IMR-90 (cell line): ENCODE measurements at regions not wholly inside any gene's neighbourhood (a gene's known extent, or its start where the extent isn't known, plus 50 kb on each side); places are given as distances from the start of the nearest gene placed in this dataset.

ENCODE experiments used
- ATAC-seq: fragments of 200-7000 bp; cut with Tn5 transposase; 2 replicates; pipeline ENCODE4 v1.9.1; 2020; ENCODE audit warnings: low read depth, mild to moderate bottlenecking, moderate library complexity
- BruUV-seq: library from RNA; stranded (reverse); fragments of 400-500 nt; replicated peaks from 2 replicates; lab custom pipeline; 2021; lab: Mats Ljungman, UMichigan
- CTCF ChIA-PET: fragments of 300-600 bp; formaldehyde crosslinking; extraction: SDS; loops from one replicate; lab custom pipeline; 2021; ENCODE audit warnings: antibody characterized with exemption; lab: Yijun Ruan, JAX
- POLR2A ChIA-PET: fragments of 300-600 bp; sonication (Branson Sonifier 250); formaldehyde crosslinking; loops from one replicate; lab custom pipeline; 2022; ENCODE audit warnings: antibody characterized with exemption; ENCODE audit not compliant: unreplicated experiment; lab: Charles Lee
- DNase-seq: peaks from one replicate; pipeline ENCODE4 v3.0.0; 2013
- H2AFZ ChIP-seq: replicated peaks from 2 replicates; pipeline ENCODE3; 2013; ENCODE audit warnings: low read length, mild to moderate bottlenecking; ENCODE audit not compliant: poor library complexity
- H2AK5ac ChIP-seq: 2 replicates; pipeline ENCODE4 v1.6.1; 2013; ENCODE audit warnings: low read depth, low read length, inconsistent platforms
- H2AK9ac ChIP-seq: replicated peaks from 2 replicates; pipeline ENCODE3; 2013; ENCODE audit warnings: mild to moderate bottlenecking, low read depth, low read length, moderate library complexity; ENCODE audit not compliant: poor library complexity
- H2BK120ac ChIP-seq: 2 replicates; pipeline ENCODE4 v1.6.1; 2013; ENCODE audit warnings: low read depth, low read length, inconsistent platforms
- H2BK15ac ChIP-seq: 3 replicates; pipeline ENCODE4 v1.6.1; 2013; ENCODE audit warnings: low read depth, low read length, inconsistent platforms
- H2BK20ac ChIP-seq: 2 replicates; pipeline ENCODE4 v1.6.1; 2013; ENCODE audit warnings: low read depth, mild to moderate bottlenecking, inconsistent platforms, low read length, moderate library complexity
- H2BK5ac ChIP-seq: 2 replicates; pipeline ENCODE4 v1.6.1; 2013; ENCODE audit warnings: mild to moderate bottlenecking, low read depth, low read length, inconsistent platforms; ENCODE audit not compliant: poor library complexity, severe bottlenecking
- H3K14ac ChIP-seq: replicated peaks from 2 replicates; pipeline ENCODE4 v1.6.1; 2013; ENCODE audit warnings: low read depth, low read length, inconsistent platforms
- H3K18ac ChIP-seq: 2 replicates; pipeline ENCODE4 v1.6.1; 2013; ENCODE audit warnings: low read depth, low read length, control low read depth
- H3K23ac ChIP-seq: 2 replicates; pipeline ENCODE4 v1.6.1; 2013; ENCODE audit warnings: low read depth, low read length, inconsistent platforms
- H3K27ac ChIP-seq: 2 replicates; pipeline ENCODE4 v1.5.1; 2013; ENCODE audit warnings: mild to moderate bottlenecking, control low read depth, low read length; ENCODE audit not compliant: insufficient read depth
- H3K27me3 ChIP-seq: 2 replicates; pipeline ENCODE4 v1.6.1; 2013; ENCODE audit warnings: low read length; ENCODE audit not compliant: control insufficient read depth, insufficient read depth
- H3K36me3 ChIP-seq: 2 replicates; pipeline ENCODE4 v1.6.1; 2013; ENCODE audit warnings: low read length, mixed read lengths; ENCODE audit not compliant: control insufficient read depth, insufficient read depth
- H3K4ac ChIP-seq: 2 replicates; pipeline ENCODE4 v1.6.1; 2013; ENCODE audit warnings: low read depth, low read length, inconsistent platforms
- H3K4me1 ChIP-seq: 2 replicates; pipeline ENCODE4 v1.6.1; 2013; ENCODE audit warnings: low read length, mixed read lengths; ENCODE audit not compliant: control insufficient read depth, insufficient read depth
- H3K4me2 ChIP-seq: 2 replicates; pipeline ENCODE4 v1.6.1; 2013; ENCODE audit warnings: low read depth, mild to moderate bottlenecking, control low read depth, low read length, moderate library complexity
- H3K4me3 ChIP-seq: 2 replicates; pipeline ENCODE4 v1.5.1; 2013; ENCODE audit warnings: low read depth, mild to moderate bottlenecking, control low read depth, low read length, moderate library complexity; ENCODE audit not compliant: insufficient read depth
- H3K56ac ChIP-seq: 2 replicates; pipeline ENCODE4 v1.6.1; 2013; ENCODE audit warnings: low read length, inconsistent platforms; ENCODE audit not compliant: insufficient read depth; ENCODE audit errors: extremely low read depth
- H3K79me1 ChIP-seq, 2 experiments: 2 replicates each; pipeline ENCODE4 v1.6.1; 2013; ENCODE audit warnings: low read length in 2 of 2, inconsistent platforms in 1 of 2, low read depth in 1 of 2
- H3K9ac ChIP-seq: 2 replicates; pipeline ENCODE4 v1.6.1; 2013; ENCODE audit warnings: low read depth, low read length, control low read depth
- H3K9me1 ChIP-seq: 2 replicates; pipeline ENCODE4 v1.6.1; 2013; ENCODE audit warnings: low read length, inconsistent platforms; ENCODE audit not compliant: insufficient read depth
- H3K9me3 ChIP-seq: 2 replicates; pipeline ENCODE4 v1.6.1; 2013; ENCODE audit warnings: low read length; ENCODE audit not compliant: control insufficient read depth, insufficient read depth
- H4K20me1 ChIP-seq: 2 replicates; pipeline ENCODE4 v1.6.1; 2013; ENCODE audit warnings: low read length, inconsistent platforms; ENCODE audit not compliant: insufficient read depth
- H4K5ac ChIP-seq: 2 replicates; pipeline ENCODE4 v1.6.1; 2013; ENCODE audit warnings: mild to moderate bottlenecking, low read depth, low read length, control low read depth
- H4K8ac ChIP-seq, 2 experiments: 2 replicates each; pipeline ENCODE4 v1.6.1; 2013; ENCODE audit warnings: low read depth in 2 of 2, low read length in 2 of 2, control low read depth in 1 of 2, inconsistent platforms in 1 of 2
- H4K91ac ChIP-seq: 2 replicates; pipeline ENCODE4 v1.6.1; 2013; ENCODE audit warnings: low read depth, low read length, inconsistent platforms; ENCODE audit not compliant: insufficient read depth
- BHLHE40 ChIP-seq: fragments of 150-350 bp; IDR thresholded peaks from 2 replicates; pipeline ENCODE4 v1.6.1; 2016; ENCODE audit warnings: mild to moderate bottlenecking, low read depth, low read length
- CEBPB ChIP-seq: IDR thresholded peaks from 2 replicates; pipeline ENCODE4 v1.6.1; 2012; ENCODE audit warnings: low read depth, low read length, improper control_type of control experiment
- CHD1 ChIP-seq: IDR thresholded peaks from 2 replicates; pipeline ENCODE4 v1.6.1; 2012; ENCODE audit warnings: low read depth, low read length, improper control_type of control experiment
- CTCF ChIP-seq: conservative IDR thresholded peaks from 2 replicates; pipeline ENCODE4 v1.5.1; 2012; ENCODE audit warnings: mild to moderate bottlenecking, low read depth, low read length, improper control_type of control experiment
- ELK1 ChIP-seq: fragments of 150-350 bp; IDR thresholded peaks from 2 replicates; pipeline ENCODE4 v1.6.1; 2016; ENCODE audit warnings: low read depth, mild to moderate bottlenecking, low read length, moderate library complexity, borderline replicate concordance
- FOS ChIP-seq: fragments of 150-350 bp; IDR thresholded peaks from 2 replicates; pipeline ENCODE4 v1.6.1; 2016; ENCODE audit warnings: low read depth, low read length
- MAFK ChIP-seq: IDR thresholded peaks from 2 replicates; pipeline ENCODE4 v1.6.1; 2012; ENCODE audit warnings: low read depth, low read length, improper control_type of control experiment
- MAZ ChIP-seq: IDR thresholded peaks from 2 replicates; pipeline ENCODE4 v1.6.1; 2012; ENCODE audit warnings: low read depth, mild to moderate bottlenecking, low read length, improper control_type of control experiment, moderate library complexity, borderline replicate concordance
- MXI1 ChIP-seq: IDR thresholded peaks from 2 replicates; pipeline ENCODE4 v1.6.1; 2012; ENCODE audit warnings: low read depth, mild to moderate bottlenecking, low read length, moderate library complexity, borderline replicate concordance
- NFE2L2 ChIP-seq: fragments of 150-350 bp; IDR thresholded peaks from 2 replicates; pipeline ENCODE4 v1.6.1; 2016; ENCODE audit warnings: low read depth, mild to moderate bottlenecking, low read length
- POLR2A ChIP-seq: IDR thresholded peaks from 2 replicates; pipeline ENCODE4 v1.6.1; 2012; ENCODE audit warnings: mild to moderate bottlenecking, low read depth, low read length
- RAD21 ChIP-seq: IDR thresholded peaks from 2 replicates; pipeline ENCODE4 v1.6.1; 2012; ENCODE audit warnings: low read length, improper control_type of control experiment
- RCOR1 ChIP-seq: IDR thresholded peaks from 2 replicates; pipeline ENCODE4 v1.6.1; 2012; ENCODE audit warnings: mild to moderate bottlenecking, low read length, improper control_type of control experiment; ENCODE audit not compliant: insufficient replicate concordance
- RFX5 ChIP-seq: IDR thresholded peaks from 2 replicates; pipeline ENCODE4 v1.8.0; 2012; ENCODE audit warnings: low read depth, mild to moderate bottlenecking, low read length, moderate library complexity
- SMC3 ChIP-seq: fragments of 150-350 bp; IDR thresholded peaks from 2 replicates; pipeline ENCODE4 v1.6.1; 2016; ENCODE audit warnings: low read depth, mild to moderate bottlenecking, antibody characterized with exemption, low read length, moderate library complexity
- USF2 ChIP-seq: fragments of 150-350 bp; IDR thresholded peaks from 2 replicates; pipeline ENCODE4 v1.6.1; 2017; ENCODE audit warnings: mild to moderate bottlenecking, antibody characterized with exemption, low read length, low read depth
- WGBS, 2 experiments: methylation state at CpG; one replicate each; pipeline versions ENCODE4 v1.1.5 to v1.1.7; 2013; ENCODE audit warnings: missing lambda C conversion rate in 2 of 2; ENCODE audit not compliant: insufficient read length in 1 of 2; ENCODE audit errors: extremely low coverage in 2 of 2; 5-methylcytosine and 5-hydroxymethylcytosine counted together
- dilution Hi-C: fragments of 300-500 bp; cut with HindIII; formaldehyde crosslinking; loops from one replicate; pipeline ENCODE4 v1.14.3; 2018; ENCODE audit warnings: low sequenced_read_pairs; ENCODE audit not compliant: unreplicated experiment
- in situ Hi-C: fragments of 300-500 bp; cut with MboI; formaldehyde crosslinking; loops from 3 replicates; pipeline ENCODE4 v1.14.3; 2019; ENCODE audit warnings: low sequenced_read_pairs, inconsistent platforms, mixed read lengths
- intact Hi-C: fragments of 100-400 bp; cut with micrococcal nuclease; formaldehyde crosslinking; loops from 2 replicates; pipeline ENCODE4 v1.10.0; 2022

GRCh38 chr3:178417736-178418135 lies 118.5 kb upstream of the KCNMB2 start:
- BruUV-seq, result no TSS peak
- DNase-seq (no peak), ATAC-seq (no peak)
- Histone ChIP-seq H3K9me1 (no peaks in the 10 kb centered on the region), H3K14ac (no peak overlapping the region), H2BK5ac (no peak overlapping the region), H3K56ac (no peak overlapping the region), H4K91ac (no peak overlapping the region), H3K23ac (no peak overlapping the region), H3K9ac (no peak overlapping the region), H2BK120ac (no peak overlapping the region), H2BK15ac (no peak overlapping the region), H2AK5ac (no peak overlapping the region), H2AFZ (no peak overlapping the region), H3K79me1 (no peaks in the 10 kb centered on the region), H2BK20ac (no peak overlapping the region), H3K4me3 (no peak overlapping the region), H4K20me1 (no peaks in the 10 kb centered on the region), H4K8ac (no peak overlapping the region), H3K27me3 (no peaks in the 10 kb centered on the region), H4K5ac (no peak overlapping the region), H3K27ac (no peak overlapping the region), H3K4ac (no peak overlapping the region), H3K36me3 (no peaks in the 10 kb centered on the region), H3K4me1 (no peaks in the 10 kb centered on the region), H3K9me3 (no peaks in the 10 kb centered on the region), H3K18ac (no peak overlapping the region), H3K4me2 (no peak overlapping the region), H2AK9ac (no peak overlapping the region)
- intact Hi-C loops, result no loop called here
- no CpG with 5 or more reads among the region's 4 CpGs for WGBS, 2 experiments
- dilution Hi-C loops, result no loop called here
- TF ChIP-seq CTCF (no peak), POLR2A (no peak), MAFK (no peak), RFX5 (no peak), CHD1 (no peak), BHLHE40 (no peak), RAD21 (no peak), ELK1 (no peak), USF2 (no peak), MXI1 (no peak), CEBPB (no peak), SMC3 (no peak), FOS (no peak), RCOR1 (no peak), MAZ (no peak), NFE2L2 (no peak)
- in situ Hi-C loops, result no loop called here
- POLR2A ChIA-PET, result no interaction called here
- CTCF ChIA-PET, result no interaction called here
